HG02623 (cell line): ENCODE measurements at regions not wholly inside any gene's neighbourhood (a gene's known extent, or its start where the extent isn't known, plus 50 kb on each side); places are given as distances from the start of the nearest gene placed in this dataset.

Experiments
- ATAC-seq: cut with Tn5 transposase; IDR thresholded peaks from one replicate; pipeline ENCODE4 v1.9.1; 2021; ENCODE audit warnings: moderate library complexity; ENCODE audit not compliant: unreplicated experiment

DNA sequence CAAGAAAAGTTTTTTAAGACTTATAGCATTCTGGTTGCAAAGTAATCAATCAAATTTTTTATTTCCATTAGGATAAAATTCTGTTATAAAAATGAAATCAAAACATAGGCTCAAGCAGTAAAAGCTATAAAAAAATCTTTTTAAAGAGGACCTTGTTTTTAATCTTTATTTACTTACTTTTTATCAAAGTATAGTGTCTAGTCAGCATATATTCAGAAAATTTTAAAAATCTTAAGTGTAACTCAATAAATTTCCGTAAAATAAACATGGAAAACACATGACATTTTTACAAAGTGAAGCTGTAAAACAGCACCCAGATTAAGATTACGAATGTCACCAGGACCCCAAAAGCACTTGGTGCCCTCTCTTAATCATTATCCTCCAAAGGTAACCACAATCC, 302.4 kb downstream of the TMEM161B start:
- ATAC-seq: no peak

DNA sequence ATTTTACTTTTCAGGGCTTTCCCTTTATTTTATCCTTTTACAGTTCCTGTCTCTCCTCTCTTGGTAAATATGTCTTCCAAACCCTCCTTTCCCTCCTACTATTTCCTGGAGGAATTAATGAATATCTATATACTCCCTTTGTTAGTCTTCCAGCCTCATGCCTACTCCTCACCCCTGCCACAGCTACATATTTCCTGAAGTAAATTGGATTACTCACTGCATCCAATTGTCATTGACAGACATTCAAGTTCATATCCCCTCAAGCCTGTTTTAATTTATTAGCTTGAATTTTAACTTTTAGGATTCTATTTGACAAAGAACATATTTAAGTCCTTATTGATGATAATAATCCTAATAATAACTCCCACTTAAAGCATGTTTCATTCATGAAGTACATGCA, 314.5 kb downstream of the TMEM161B start:
- no peak for ATAC-seq

DNA sequence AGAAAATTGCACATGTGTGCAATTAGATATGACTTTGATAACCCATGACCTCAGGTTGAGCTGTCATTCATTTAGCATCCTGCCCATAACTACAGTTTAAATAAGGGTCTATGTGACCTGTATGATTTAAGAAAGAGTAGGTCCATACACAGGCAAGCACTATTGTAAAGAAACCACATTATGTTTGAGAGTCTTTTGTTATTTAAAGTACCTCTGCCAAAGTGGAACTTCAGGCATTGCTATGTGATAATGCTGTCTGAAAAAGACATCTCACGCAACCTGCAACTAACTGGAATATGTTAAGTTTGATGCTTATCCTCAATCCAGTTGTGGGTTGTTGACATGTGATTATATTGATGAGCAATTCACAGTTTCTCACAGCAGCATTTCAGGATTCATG, 317.0 kb downstream of the TMEM161B start:
- no peak for ATAC-seq

DNA sequence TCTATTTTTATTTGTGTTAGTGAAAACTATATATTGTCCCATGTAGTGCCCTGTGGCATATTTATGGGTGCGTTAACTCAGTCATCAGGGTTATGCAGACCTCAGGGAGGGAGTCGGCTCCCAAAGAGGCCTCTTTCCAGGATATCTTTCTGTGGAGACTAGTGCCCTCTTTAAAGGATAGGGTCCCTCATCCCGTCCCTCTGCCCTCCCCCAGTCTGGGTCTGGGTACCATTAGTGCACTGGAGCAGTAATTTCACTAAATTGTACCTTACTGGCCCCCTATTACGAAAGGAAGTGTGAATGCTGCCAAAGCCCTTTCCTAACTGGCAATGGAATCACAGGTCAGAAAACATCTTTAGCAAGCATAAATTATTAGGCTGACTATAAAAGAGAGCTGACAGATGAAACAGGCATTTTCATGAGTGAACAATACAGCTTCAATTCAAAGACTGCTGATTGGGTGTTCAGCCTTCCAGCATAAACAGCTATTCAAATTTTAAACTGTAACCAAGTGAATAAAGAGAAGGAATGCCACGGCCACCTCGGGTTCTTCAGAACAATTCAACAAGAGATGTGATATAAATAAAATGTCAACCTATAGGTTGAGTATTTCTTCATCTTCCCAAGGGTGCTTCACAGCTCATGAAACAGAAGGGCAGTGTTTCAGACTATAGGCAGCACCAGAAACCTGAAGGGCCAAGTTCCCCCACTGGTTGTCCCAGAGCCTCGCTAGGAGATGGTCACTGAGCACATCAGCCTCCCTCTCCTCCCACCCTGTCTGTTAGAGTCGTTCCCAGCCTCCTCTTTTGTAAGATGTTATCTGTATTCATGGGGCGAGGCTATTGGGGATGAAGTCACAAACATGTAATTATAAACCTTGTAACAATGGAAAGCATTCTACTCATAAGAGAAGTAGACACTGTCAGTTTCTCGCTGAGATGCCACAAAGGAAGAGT, 318.7 kb downstream of the TMEM161B start:
- ATAC-seq: no peak

DNA sequence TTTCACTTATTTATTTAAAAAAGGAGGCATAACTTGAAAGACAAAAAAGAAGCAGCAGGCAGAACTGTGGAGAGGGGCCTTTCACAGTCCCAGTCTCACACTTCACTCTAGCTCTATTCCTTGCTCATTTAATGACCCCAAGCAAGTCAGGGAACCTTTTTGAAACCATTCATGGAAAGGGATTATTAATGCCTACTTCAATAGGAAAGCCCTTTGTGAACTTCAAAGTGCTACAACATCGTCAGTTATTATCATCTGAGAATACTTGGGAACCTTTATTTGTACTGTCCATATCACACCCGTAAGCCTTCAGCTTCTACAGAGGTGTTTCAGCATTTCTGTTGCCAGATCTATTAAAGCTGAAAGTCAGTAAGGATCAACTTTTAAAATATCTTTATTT, 320.2 kb downstream of the TMEM161B start:
- ATAC-seq: no peak

DNA sequence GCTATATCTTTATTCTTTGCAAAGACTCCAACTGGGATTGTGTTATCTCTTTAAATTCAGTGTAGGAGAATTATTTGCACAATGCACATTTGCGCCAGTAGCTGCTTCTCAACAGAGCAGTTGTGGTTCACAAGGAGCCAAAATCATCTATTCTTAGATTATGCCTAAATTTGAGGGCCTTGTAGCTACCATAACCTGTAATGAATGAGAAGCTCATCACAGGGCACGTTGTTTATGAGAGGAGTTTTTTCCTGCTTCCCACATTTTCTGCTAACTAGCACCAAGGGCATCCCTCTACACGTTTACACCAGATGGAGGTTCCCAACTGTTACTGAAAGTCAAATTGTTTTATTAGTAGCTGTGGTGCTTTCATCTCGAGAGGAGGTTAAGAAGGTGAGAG, 322.4 kb downstream of the TMEM161B start:
- ATAC-seq: no peak

DNA sequence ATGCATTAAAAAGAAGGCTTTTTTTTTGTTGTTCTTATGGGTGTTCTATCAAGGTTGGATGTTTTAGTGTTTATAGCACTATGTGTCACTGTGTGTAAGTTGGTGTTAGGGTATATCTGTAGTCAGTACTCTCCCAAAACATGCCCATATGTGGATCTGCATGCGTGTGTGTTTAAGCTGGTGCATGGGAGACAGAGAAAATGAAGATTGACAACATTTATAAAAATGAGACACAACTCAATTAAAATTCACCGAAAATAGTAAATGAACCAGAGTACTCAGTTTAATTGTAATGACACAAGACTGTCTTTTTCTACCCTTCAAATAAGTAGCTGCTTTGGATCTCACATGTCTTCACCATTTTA, 323.4 kb downstream of the TMEM161B start:
- ATAC-seq: no peak

DNA sequence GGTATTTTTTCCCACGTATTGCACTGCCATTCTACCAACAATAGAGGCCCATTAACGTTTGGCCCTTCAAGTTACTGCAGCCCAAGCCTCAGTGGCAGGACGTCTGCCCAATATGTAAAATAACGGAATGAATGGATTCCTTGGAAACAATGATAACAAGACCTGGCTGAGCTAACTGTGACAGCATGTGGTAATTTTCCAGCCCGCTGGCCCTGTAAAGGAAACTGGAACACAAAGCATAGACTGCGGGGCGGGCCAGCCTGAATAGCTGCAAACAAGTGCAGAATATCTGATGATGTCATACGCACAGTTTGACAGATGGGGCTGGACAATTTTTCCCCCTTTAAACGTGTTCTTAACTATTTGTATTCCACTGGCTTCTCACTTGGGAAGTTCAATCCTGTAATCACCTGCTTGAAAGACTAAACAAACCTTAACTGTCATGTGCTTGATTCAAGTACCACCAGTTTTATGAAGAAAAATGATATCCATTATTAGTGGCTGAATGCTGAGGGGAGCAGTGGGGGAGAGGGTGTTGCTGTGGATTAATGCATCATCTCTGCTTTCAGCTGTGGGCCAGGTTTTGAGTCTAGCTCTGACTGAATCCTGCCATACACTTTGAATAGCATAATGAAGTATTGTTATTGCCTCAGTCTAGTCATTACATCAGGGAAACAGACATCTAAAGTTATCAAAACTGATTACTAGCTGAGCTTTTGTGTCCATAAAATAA, 323.9 kb downstream of the TMEM161B start:
- no peak for ATAC-seq

DNA sequence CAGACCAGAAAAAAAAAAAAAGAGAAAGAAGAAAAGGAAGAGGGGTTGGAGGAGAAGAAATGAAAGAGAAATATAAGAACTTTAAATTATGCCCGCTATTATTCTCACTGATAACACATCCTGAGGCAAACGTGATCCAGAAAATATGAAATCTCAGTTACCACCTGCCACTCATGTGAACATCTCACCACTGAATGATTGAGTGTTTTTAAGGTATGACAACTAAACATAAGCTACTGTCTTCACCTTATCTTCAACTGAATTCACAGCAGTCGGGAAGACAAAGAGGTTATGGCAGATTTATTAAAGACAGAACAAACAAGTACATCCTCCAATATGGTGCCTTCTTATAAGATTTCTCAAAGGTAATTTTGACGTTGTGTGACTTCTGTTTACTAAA, 327.9 kb downstream of the TMEM161B start:
- ATAC-seq: no peak

DNA sequence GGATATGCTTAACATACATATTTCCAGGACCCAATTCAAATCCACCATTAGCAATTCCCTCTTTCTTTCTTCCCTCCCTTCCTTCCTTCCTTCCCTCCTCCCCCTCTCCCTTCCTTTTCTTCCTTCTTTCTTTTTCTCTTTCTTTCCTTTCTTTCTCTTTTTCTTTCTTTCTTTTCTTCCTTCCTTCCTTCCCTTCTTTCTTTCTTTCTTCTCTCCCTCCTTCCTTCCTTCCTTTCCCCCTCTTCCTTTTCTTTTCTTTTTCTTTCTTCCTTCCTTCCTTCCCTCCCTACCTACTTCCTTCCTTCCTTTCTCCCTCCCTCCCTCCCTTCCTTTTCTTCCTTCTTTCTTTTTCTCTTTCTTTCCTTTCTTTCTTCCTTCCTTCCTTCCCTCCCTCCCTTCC, 332.0 kb downstream of the TMEM161B start:
- ATAC-seq: no peak

DNA sequence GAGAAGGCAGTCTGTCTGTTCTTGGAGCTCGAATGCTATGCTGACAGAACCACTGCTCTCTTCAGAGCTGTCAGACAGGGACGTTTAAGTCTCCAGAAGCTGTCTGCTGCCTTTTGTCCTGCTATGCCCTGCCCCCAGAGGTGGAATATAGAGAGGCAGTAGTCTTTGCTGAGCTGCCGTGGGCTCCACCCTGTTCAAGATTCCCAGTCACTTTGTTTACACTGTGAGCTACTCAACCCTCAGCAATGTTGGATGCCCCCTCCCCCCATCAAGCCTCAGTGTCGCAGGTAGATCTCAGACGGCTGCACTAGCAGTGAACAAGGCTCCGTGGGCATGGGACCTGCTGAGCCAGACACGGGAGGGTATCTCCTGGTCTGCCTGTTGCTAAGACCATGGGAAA, 344.2 kb downstream of the TMEM161B start:
- no peak for ATAC-seq

DNA sequence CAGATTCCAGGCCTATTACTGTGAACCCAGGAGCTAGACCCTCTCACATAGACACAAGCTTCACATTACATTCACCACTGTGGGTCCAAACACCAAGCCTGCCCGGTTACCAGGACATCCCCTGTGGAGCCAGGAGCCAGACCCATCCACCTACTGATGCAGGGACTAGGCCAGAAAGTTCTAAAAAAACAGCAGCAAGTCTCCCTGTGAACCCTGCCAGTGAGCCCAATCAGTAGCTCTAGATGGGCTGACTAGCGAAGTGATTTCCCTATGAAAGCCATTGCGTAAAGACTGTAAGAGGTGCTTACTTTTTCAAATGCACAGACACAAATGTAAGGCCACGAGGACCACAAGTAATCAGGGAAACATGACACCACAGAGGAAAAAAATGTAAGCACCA, 352.3 kb downstream of the TMEM161B start:
- no peak for ATAC-seq

DNA sequence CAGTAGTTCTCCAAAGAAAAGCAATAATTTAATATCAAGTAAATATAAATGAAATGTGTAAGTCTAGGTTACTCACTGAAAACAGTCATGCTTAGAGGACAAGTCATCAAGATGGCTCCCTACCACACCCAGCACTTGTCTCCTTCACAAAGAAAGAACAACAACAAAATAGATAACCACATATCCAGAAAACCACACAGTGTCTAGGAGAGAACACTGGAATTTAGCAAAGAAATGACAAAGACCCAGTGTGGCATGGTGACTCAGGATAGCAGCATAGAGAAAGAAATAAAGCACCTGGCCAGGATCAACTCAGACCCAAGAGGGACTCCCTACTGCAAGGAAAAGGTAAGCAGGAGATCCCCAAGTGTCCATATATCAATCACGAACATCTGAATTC, 356.2 kb downstream of the TMEM161B start:
- no peak for ATAC-seq

DNA sequence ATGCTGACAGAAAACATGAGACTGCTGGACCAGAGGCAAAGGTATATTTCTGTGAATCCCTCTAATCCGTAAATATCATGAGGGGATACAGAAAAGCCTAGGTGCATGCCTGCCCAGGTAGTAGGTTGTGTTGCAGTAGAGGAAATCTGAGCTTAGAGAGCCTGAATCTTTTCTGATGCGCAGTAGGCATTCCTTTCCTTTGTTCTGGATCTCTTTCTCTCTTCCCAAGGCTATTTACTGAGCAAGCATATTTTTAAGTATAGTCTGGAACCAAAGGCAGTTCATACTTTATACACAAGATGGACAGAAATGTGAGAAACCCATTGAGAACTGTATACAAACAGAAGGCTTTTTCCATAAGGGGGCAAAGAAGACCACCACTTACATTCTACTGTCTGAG, 359.3 kb downstream of the TMEM161B start:
- ATAC-seq: no peak

DNA sequence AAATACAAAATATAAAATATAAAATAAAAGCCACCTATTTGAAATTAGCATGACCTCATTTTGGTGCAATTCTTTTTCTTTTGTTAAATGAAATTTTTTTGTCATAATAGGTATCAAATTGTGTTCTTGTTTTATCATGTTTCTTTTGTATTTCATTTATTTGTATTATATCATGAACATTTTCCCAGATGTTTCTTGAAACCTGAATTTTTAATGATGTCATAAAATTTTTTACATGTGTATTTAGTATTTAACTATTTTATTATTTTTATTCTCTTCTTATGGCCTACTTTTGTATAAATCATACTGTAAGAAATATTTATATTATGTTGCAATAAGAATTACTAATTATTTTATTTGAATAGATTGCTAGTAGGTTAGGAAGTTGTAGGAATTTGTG, 361.7 kb downstream of the TMEM161B start:
- ATAC-seq: no peak

DNA sequence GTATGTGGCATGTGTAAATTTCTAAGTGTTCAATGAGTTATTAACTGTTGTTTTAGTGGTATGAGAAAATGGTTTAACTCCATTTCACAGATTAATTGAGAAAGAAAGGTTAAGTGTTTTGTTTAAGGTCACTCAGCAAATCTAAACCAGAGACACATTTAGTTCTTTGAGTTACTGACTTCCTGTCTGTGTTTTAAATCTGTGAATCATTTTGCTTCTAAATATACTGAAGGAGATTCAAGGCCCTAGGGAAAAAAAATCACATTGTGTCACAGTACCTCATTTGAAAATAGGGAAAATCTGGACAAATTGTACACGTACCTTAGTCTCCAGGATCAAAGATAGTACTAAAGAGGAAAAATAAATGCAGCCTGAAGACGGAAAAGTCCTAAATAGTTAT, 368.2 kb downstream of the TMEM161B start:
- no peak for ATAC-seq

DNA sequence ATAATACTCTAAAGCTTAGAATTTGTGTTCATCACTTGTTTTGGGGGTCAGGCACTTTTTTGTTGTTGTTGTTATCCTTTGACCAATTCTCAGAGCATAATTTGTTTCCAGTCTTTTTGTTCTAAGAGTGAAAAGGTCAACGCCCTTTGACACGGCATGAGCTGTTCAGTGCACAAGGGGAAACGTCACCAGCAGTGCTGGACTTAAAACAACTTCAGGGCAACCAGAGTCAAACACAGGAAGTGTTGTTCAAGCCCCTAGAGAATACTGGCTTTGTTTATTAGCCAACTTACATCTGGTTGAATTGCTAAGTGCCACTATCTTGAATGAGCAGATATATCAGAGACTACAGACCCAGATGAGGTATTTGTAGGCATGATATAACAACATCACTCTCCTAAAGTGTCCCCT, 368.9 kb downstream of the TMEM161B start:
- ATAC-seq: no peak

DNA sequence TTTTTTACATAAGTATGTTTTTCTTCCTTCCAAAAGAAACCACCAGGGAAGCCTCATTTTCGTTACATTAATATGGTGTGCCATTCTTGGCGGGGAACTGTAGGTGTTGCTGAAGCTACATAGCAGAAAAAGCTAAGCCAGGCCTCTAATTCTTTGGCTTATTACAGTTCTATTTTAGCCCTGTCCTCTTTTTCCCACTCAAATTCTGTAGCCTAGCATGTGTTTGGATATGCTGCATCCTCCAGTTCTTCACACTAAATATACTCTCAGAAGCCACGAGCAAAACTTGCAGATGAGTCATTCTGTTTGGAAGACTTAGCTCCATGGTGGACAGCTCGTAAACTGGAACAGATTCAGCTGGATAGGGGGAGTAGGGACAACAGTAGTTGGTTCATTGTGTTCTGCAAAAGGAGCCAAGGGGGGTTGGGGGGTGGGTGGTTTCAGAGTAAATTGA, 369.4 kb downstream of the TMEM161B start:
- ATAC-seq: no peak

DNA sequence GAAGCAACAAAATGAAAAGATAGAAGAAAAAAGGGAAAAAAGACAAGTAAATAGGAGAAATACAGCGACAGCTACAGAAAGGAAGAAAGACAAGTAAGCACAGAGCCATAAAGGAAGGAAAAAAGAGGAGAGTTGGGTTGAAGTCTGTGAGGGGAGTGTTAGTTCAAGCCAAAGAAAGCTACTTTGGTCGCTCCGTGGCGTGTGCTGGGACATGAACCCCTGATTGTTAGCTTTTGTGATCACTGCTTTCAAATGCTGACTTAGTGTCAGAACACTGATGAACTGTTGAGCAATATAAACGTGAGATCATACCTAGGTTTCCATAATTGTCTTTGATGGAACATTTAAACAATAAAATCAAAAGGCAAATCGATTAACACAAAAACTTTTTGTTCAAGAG, 370.1 kb downstream of the TMEM161B start:
- no peak for ATAC-seq

DNA sequence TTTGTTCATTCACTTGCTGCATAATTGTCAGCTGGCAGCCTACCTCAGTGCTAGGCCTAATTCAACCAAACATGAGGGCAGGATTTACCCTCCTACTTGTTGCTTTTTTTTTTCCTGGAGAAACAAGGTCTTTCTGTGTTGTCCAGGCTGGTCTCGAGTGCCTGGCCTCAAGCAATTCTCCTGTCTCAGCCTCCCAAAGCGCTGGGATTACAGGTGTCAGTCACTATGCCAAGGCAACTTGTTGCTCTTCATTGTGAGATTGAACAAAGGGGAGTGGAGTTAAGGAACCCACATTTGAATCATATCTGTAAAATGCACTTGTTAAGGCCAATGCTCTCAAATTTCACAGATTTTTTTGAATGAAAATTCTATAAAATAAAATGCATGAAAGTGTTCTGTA, 380.5 kb downstream of the TMEM161B start:
- no peak for ATAC-seq

DNA sequence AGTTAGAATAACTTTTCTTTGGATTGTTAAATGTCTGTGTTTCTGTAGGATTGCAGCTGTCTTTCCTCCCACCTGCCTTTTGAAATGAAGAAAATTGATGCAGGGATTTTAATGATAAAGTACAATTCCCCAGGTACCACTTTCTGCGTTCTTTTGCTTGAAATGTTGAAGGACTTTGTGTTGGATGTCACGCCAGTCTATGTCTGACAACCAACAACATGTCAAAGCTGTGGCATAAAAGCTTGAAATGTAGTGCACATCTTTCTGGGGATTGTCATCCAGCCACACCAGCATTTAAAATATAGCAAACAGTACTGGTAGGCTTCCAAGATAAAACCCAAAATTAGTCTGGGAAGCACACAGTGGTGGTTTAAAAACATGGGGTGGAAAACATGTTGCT, 381.4 kb downstream of the TMEM161B start:
- no peak for ATAC-seq

DNA sequence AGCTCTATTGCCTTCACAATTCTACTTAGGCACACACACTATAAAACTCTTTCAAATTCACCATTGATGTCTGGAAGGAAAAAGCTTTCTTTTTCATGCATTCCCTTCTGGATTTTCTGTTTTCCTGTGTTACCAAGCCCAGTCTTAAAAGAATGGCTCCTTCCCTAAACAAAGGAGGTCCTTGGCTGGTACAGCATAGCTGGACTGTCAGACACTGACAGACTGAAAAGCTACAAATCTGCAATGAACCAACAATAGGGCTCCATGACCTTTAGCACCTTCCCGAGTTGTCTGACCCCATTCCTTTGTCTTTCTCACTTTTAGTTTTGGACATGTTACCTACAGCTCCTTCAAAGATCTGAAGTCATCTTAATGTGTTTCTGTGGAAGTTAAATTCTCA, 382.5 kb downstream of the TMEM161B start:
- ATAC-seq: no peak
